ENCODE measurements at regions not wholly inside any gene's neighbourhood (a gene's known extent, or its start where the extent isn't known, plus 50 kb on each side); places are given as distances from the start of the nearest gene placed in this dataset.

DNA sequence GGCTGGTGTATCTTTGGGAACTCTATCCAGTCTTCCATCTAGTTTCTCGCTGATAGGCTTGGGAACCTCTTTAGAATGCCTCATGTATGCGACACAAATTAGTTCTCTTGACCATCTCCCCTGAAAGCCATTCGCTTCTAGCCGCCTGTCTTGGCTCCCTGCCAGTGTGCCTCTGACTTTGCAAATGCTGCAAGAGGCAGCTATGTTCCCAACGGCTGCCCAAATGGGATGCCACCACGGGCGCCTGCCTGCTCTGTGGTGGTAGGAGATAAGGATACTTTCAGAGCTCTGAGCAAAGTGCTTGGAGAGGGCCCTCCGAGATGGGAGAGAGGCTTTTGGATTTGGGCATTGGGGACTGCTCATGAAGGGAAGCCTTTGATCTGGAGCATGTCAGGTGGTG, 77.7 kb upstream of the IGFBP5 start:
- no peak for TF ChIP-seq EP300 (IDR thresholded peaks at IDR 0.05; ENCODE audit: borderline replicate concordance in 1 of 2, low read depth in 1 of 2, low read length in 1 of 2)
- 71% methylated on average over 8 of the region's 8 CpGs for WGBS (ENCODE audit: low lambda C conversion rate)

GRCh38 chr2:216770717-216771116, 75.4 kb upstream of the IGFBP5 start:
- H3F3A ChIP-seq (replicated peaks; ENCODE audit: insufficient read depth), result peaks cover 4% of the 10 kb centered on the region
- no peak overlapping the region for H3K4me2 ChIP-seq
- H3K4me1 ChIP-seq (ENCODE audit: control insufficient read depth in 1 of 2, insufficient read depth in 2 of 2, low read depth in 1 of 2, low read length in 1 of 2), result peaks cover 10% of the 10 kb centered on the region in 2 experiments; a peak in 2 of 4 replicates
- no peaks in the 10 kb centered on the region for H3K27me3 ChIP-seq (ENCODE audit: insufficient read depth)
- 42% methylated on average over 2 of the region's 2 CpGs for WGBS (ENCODE audit: low lambda C conversion rate)
- H3K27ac ChIP-seq (ENCODE audit: low read depth in 2 of 2, low read length in 1 of 2), result no peak overlapping the region
- H3K36me3 ChIP-seq (replicated peaks in 1 of 2; ENCODE audit: control insufficient read depth in 1 of 2, insufficient read depth in 2 of 2, low read length in 1 of 2), result no peaks in the 10 kb centered on the region
- POLR2A ChIA-PET, result no interaction called here
- CTCF ChIA-PET, result no interaction called here
- no peaks in the 10 kb centered on the region for H3K9me2 ChIP-seq
- H2AFZ ChIP-seq (ENCODE audit: low read depth), result no peak overlapping the region
- H3K79me2 ChIP-seq (ENCODE audit: insufficient read depth), result no peaks in the 10 kb centered on the region
- no peak for DNase-seq
- no peak for TF ChIP-seq NRF1 (IDR thresholded peaks at IDR 0.05; ENCODE audit: low read depth, low read length)
- TF ChIP-seq FOXJ3 (CRISPR knock-in tag; IDR thresholded peaks at IDR 0.05), result no peak
- TF ChIP-seq TAF1 (IDR thresholded peaks at IDR 0.05; ENCODE audit: borderline replicate concordance, low read depth, low read length), result no peak
- TF ChIP-seq TCF12 (IDR thresholded peaks at IDR 0.05), result no peak
- no peak for TF ChIP-seq YY1 (IDR thresholded peaks at IDR 0.05; ENCODE audit: low read depth)
- no peak for TF ChIP-seq REST (IDR thresholded peaks at IDR 0.05; ENCODE audit: low read depth, low read length)
- TF ChIP-seq RAD21 (IDR thresholded peaks at IDR 0.05; ENCODE audit: low read length), result no peak
- no peak for TF ChIP-seq RXRA (IDR thresholded peaks at IDR 0.05; ENCODE audit: borderline replicate concordance, low read depth)
- no peak for TF ChIP-seq GABPA (IDR thresholded peaks at IDR 0.05; ENCODE audit: low read depth)
- TF ChIP-seq FOSL2 (IDR thresholded peaks at IDR 0.05; ENCODE audit: borderline replicate concordance, low read depth), result no peak
- TF ChIP-seq CHD2 (IDR thresholded peaks at IDR 0.05; ENCODE audit: low read length, partially characterized antibody), result no peak
- TF ChIP-seq IRF3 (IDR thresholded peaks at IDR 0.05; ENCODE audit: low read depth, low read length), result no peak
- no peak for TF ChIP-seq JUND (IDR thresholded peaks at IDR 0.05)
- TF ChIP-seq POLR2AphosphoS5 (IDR thresholded peaks at IDR 0.05; ENCODE audit: low read depth, low read length), result no peak
- TF ChIP-seq USF1 (IDR thresholded peaks at IDR 0.05; ENCODE audit: borderline replicate concordance, low read depth), result no peak
- TF ChIP-seq EP300 (IDR thresholded peaks at IDR 0.05; ENCODE audit: borderline replicate concordance in 1 of 2, low read depth in 1 of 2, low read length in 1 of 2), result no peak
- no peak for TF ChIP-seq MAX (IDR thresholded peaks at IDR 0.05; ENCODE audit: low read depth)
- no peak for TF ChIP-seq MXI1 (IDR thresholded peaks at IDR 0.05; ENCODE audit: low read depth, low read length)
- TF ChIP-seq, protein P1, sequence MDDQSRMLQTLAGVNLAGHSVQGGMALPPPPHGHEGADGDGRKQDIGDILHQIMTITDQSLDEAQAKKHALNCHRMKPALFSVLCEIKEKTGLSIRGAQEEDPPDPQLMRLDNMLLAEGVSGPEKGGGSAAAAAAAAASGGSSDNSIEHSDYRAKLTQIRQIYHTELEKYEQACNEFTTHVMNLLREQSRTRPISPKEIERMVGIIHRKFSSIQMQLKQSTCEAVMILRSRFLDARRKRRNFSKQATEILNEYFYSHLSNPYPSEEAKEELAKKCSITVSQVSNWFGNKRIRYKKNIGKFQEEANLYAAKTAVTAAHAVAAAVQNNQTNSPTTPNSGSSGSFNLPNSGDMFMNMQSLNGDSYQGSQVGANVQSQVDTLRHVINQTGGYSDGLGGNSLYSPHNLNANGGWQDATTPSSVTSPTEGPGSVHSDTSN (IDR thresholded peaks at IDR 0.05), result no peak
- no peaks in the 10 kb centered on the region for H4K20me1 ChIP-seq (ENCODE audit: insufficient read depth)
- H3K9me3 ChIP-seq, result no peaks in the 10 kb centered on the region
- H3K4me3 ChIP-seq (ENCODE audit: low read depth in 2 of 2, low read length in 1 of 2), result no peak overlapping the region
- no peak overlapping the region for H3K9ac ChIP-seq

More for the DNA sequence above, 77.7 kb upstream of the IGFBP5 start:
- no peak overlapping the region for H3K9ac ChIP-seq
- no peak overlapping the region for H3K4me3 ChIP-seq (ENCODE audit: low read depth in 2 of 2, low read length in 1 of 2)
- H3K9me2 ChIP-seq, result no peaks in the 10 kb centered on the region
- no peak overlapping the region for H3K27ac ChIP-seq (ENCODE audit: low read depth in 2 of 2, low read length in 1 of 2)
- peaks cover 4% of the 10 kb centered on the region for H3F3A ChIP-seq (replicated peaks; ENCODE audit: insufficient read depth)
- ChIA-PET CTCF (interaction anchor here (1.7 kb wide), 1 partner anchor 20 kb away, joined by 4 read pairs; no protein-coding TSS in a partner anchor), POLR2A (no interaction called here)
- no peaks in the 10 kb centered on the region for H4K20me1 ChIP-seq (ENCODE audit: insufficient read depth)
- H3K79me2 ChIP-seq (ENCODE audit: insufficient read depth), result no peaks in the 10 kb centered on the region
- no peak for DNase-seq
- no peaks in the 10 kb centered on the region for H3K9me3 ChIP-seq
- no peak overlapping the region for H3K4me2 ChIP-seq
- peaks cover 6 to 10% of the 10 kb centered on the region in 2 experiments; a peak in 2 of 4 replicates for H3K4me1 ChIP-seq (ENCODE audit: control insufficient read depth in 1 of 2, insufficient read depth in 2 of 2, low read depth in 1 of 2, low read length in 1 of 2)
- H3K27me3 ChIP-seq (ENCODE audit: insufficient read depth), result no peaks in the 10 kb centered on the region
- H2AFZ ChIP-seq (ENCODE audit: low read depth), result no peak overlapping the region
- H3K36me3 ChIP-seq (replicated peaks in 1 of 2; ENCODE audit: control insufficient read depth in 1 of 2, insufficient read depth in 2 of 2, low read length in 1 of 2), result no peaks in the 10 kb centered on the region
